Endodermal cell (in vitro differentiated cells): ENCODE measurements at regions not wholly inside any gene's neighbourhood (a gene's known extent, or its start where the extent isn't known, plus 50 kb on each side); places are given as distances from the start of the nearest gene placed in this dataset.

Source experiments
- DNase-seq: peaks from one replicate; pipeline ENCODE4 v3.0.0-alpha.2; 2017
- H3K27ac ChIP-seq: 2 replicates; pipeline ENCODE4 v1.5.1; 2013; ENCODE audit warnings: mild to moderate bottlenecking, low read depth, low read length, moderate library complexity
- H3K27me3 ChIP-seq: 2 replicates; pipeline ENCODE4 v1.6.1; 2013; ENCODE audit warnings: mild to moderate bottlenecking, low read length, moderate library complexity; ENCODE audit not compliant: insufficient read depth, control insufficient read depth, poor library complexity, severe bottlenecking
- H3K36me3 ChIP-seq: 2 replicates; pipeline ENCODE4 v1.7.0; 2013; ENCODE audit warnings: mild to moderate bottlenecking, low read length, moderate library complexity; ENCODE audit not compliant: control insufficient read depth, insufficient read depth
- H3K4me1 ChIP-seq: one replicate; pipeline ENCODE4 v1.7.0; 2013; ENCODE audit warnings: low read length; ENCODE audit not compliant: control insufficient read depth, insufficient read depth
- H3K4me3 ChIP-seq: 2 replicates; pipeline ENCODE4 v1.5.1; 2013; ENCODE audit warnings: mild to moderate bottlenecking, low read length, moderate library complexity
- H3K9ac ChIP-seq: 2 replicates; pipeline ENCODE4 v1.6.1; 2013; ENCODE audit warnings: mild to moderate bottlenecking, low read length, moderate library complexity; ENCODE audit not compliant: poor library complexity, severe bottlenecking; ENCODE audit errors: extremely low read depth
- H3K9me3 ChIP-seq: 2 replicates; pipeline ENCODE4 v1.6.1; 2013; ENCODE audit warnings: mild to moderate bottlenecking, low read length, moderate library complexity; ENCODE audit not compliant: control insufficient read depth
- H3K27ac Mint-ChIP-seq: 2 replicates; pipeline ENCODE4 v1.8.0; 2020; ENCODE audit warnings: mixed read lengths
- H3K27me3 Mint-ChIP-seq: 2 replicates; pipeline ENCODE4 v1.8.0; 2021; ENCODE audit warnings: mild to moderate bottlenecking, mixed read lengths; ENCODE audit not compliant: insufficient read depth
- H3K36me3 Mint-ChIP-seq: 2 replicates; pipeline ENCODE4 v1.8.0; 2020; ENCODE audit warnings: low read depth, mixed read lengths
- H3K4me1 Mint-ChIP-seq: 2 replicates; pipeline ENCODE4 v1.8.0; 2020; ENCODE audit warnings: mixed read lengths
- H3K4me3 Mint-ChIP-seq: 2 replicates; pipeline ENCODE4 v1.8.0; 2020; ENCODE audit warnings: mild to moderate bottlenecking, moderate library complexity, mixed read lengths
- H3K9me3 Mint-ChIP-seq: 2 replicates; pipeline ENCODE4 v1.8.0; 2020; ENCODE audit warnings: mild to moderate bottlenecking, mixed read lengths
- CTCF ChIP-seq: fragments of 200-600 bp; sonication (generic); conservative IDR thresholded peaks from 2 replicates; pipeline ENCODE4 v1.5.0; 2021; ENCODE audit warnings: antibody characterized with exemption, mild to moderate bottlenecking
- WGBS, 2 experiments: methylation state at CpG; one replicate each; pipeline versions ENCODE4 v1.1.5 to v1.1.7; 2013; ENCODE audit warnings: missing lambda C conversion rate in 2 of 2, mixed read lengths in 1 of 2; ENCODE audit not compliant: insufficient coverage in 1 of 2, insufficient read length in 1 of 2; 5-methylcytosine and 5-hydroxymethylcytosine counted together

GRCh38 chr11:91641153-91641552 is 583.5 kb upstream of the FAT3 start:
- H3K36me3 ChIP-seq, result no peaks in the 10 kb centered on the region
- Mint-ChIP-seq H3K27ac (no peak overlapping the region), H3K4me3 (no peak overlapping the region), H3K36me3 (no peaks in the 10 kb centered on the region), H3K27me3 (no peaks in the 10 kb centered on the region), H3K4me1 (peaks cover 6% of the 10 kb centered on the region), H3K9me3 (no peaks in the 10 kb centered on the region)
- no peak overlapping the region for H3K4me3 ChIP-seq
- no peak overlapping the region for H3K27ac ChIP-seq
- no peaks in the 10 kb centered on the region for H3K4me1 ChIP-seq
- no peak overlapping the region for H3K9ac ChIP-seq
- DNase-seq, result no peak
- TF ChIP-seq CTCF, result no peak
- H3K9me3 ChIP-seq, result no peaks in the 10 kb centered on the region
- WGBS, 2 experiments, result 89 to 100% methylated on average over 3 of the region's 3 CpGs
- H3K27me3 ChIP-seq, result no peaks in the 10 kb centered on the region

GRCh38 chr11:91639359-91639758 is 585.3 kb upstream of the FAT3 start:
- no peaks in the 10 kb centered on the region for H3K27me3 ChIP-seq
- Mint-ChIP-seq H3K4me3 (no peak overlapping the region), H3K36me3 (no peaks in the 10 kb centered on the region), H3K9me3 (no peaks in the 10 kb centered on the region), H3K4me1 (peaks cover 4% of the 10 kb centered on the region), H3K27ac (no peak overlapping the region), H3K27me3 (no peaks in the 10 kb centered on the region)
- DNase-seq, result no peak
- H3K4me1 ChIP-seq, result no peaks in the 10 kb centered on the region
- H3K9me3 ChIP-seq, result no peaks in the 10 kb centered on the region
- TF ChIP-seq CTCF, result no peak
- H3K9ac ChIP-seq, result no peak overlapping the region
- H3K36me3 ChIP-seq, result no peaks in the 10 kb centered on the region
- H3K4me3 ChIP-seq, result no peak overlapping the region
- 95 to 100% methylated on average over 2 of the region's 2 CpGs for WGBS, 2 experiments
- no peak overlapping the region for H3K27ac ChIP-seq

GRCh38 chr11:91630916-91631673 is 593.5 kb upstream of the FAT3 start:
- Histone ChIP-seq H3K27me3 (no peaks in the 10 kb centered on the region), H3K27ac (no peak overlapping the region), H3K4me1 (no peaks in the 10 kb centered on the region), H3K4me3 (no peak overlapping the region), H3K36me3 (no peaks in the 10 kb centered on the region), H3K9me3 (no peaks in the 10 kb centered on the region), H3K9ac (no peak overlapping the region)
- H3K27ac Mint-ChIP-seq, result no peak overlapping the region
- no peaks in the 10 kb centered on the region for H3K9me3 Mint-ChIP-seq
- TF ChIP-seq CTCF, result no peak
- H3K4me3 Mint-ChIP-seq, result no peak overlapping the region
- H3K4me1 Mint-ChIP-seq, result no peaks in the 10 kb centered on the region
- H3K36me3 Mint-ChIP-seq, result no peaks in the 10 kb centered on the region
- WGBS, 2 experiments, result 89 to 92% methylated on average over 2 to 4 of the region's 4 CpGs
- H3K27me3 Mint-ChIP-seq, result no peaks in the 10 kb centered on the region
- DNase-seq, result no peak
